Mesothelial cell of epicardium (in vitro differentiated cells): ENCODE measurements at regions not wholly inside any gene's neighbourhood (a gene's known extent, or its start where the extent isn't known, plus 50 kb on each side); places are given as distances from the start of the nearest gene placed in this dataset.
"Not testable (repeated sequence)": the region's sequence is repeated elsewhere in the genome, so short reads cannot be mapped to it uniquely, and the experiment has no call there.

Source experiments
- DNase-seq, 2 experiments: peaks; one replicate each; pipeline ENCODE4 v3.0.0; 2021; ENCODE audit warnings: low spot score in 2 of 2; ENCODE audit not compliant: unreplicated experiment in 2 of 2
- H3K27ac Mint-ChIP-seq: 2 replicates; pipeline ENCODE4 v1.8.0; 2021; ENCODE audit warnings: mixed read lengths
- H3K27me3 Mint-ChIP-seq: 2 replicates; pipeline ENCODE4 v1.8.0; 2021; ENCODE audit warnings: low read depth, mixed read lengths
- H3K36me3 Mint-ChIP-seq: 2 replicates; pipeline ENCODE4 v1.8.0; 2021; ENCODE audit warnings: mixed read lengths
- H3K4me1 Mint-ChIP-seq: 2 replicates; pipeline ENCODE4 v1.8.0; 2021; ENCODE audit warnings: mixed read lengths
- H3K4me3 Mint-ChIP-seq: 2 replicates; pipeline ENCODE4 v1.8.0; 2021; ENCODE audit warnings: mild to moderate bottlenecking, moderate library complexity, mixed read lengths
- H3K9me3 Mint-ChIP-seq: 2 replicates; pipeline ENCODE4 v1.8.0; 2021; ENCODE audit warnings: mixed read lengths
- CTCF ChIP-seq: fragments of 200-600 bp; sonication (generic); IDR thresholded peaks from one replicate; pipeline ENCODE4 v1.5.0; 2021; ENCODE audit warnings: antibody characterized with exemption; ENCODE audit not compliant: unreplicated experiment

- Mint-ChIP-seq H3K36me3 (no peaks in the 10 kb centered on the region), H3K27me3 (peaks cover 52% of the 10 kb centered on the region), H3K4me1 (no peaks in the 10 kb centered on the region), H3K4me3 (no peak overlapping the region), H3K9me3 (no peaks in the 10 kb centered on the region), H3K27ac (no peak overlapping the region)
- DNase-seq = no peak
- no peak for TF ChIP-seq CTCF
These were observed 80.9 kb upstream of the TOPAZ1 start for GRCh38 chr3:44160818-44161217.

GRCh38 chr3:44171891-44172290, 69.8 kb upstream of the TOPAZ1 start:
- H3K36me3 Mint-ChIP-seq = no peaks in the 10 kb centered on the region
- H3K4me1 Mint-ChIP-seq = no peaks in the 10 kb centered on the region
- H3K4me3 Mint-ChIP-seq = no peak overlapping the region
- H3K27ac Mint-ChIP-seq = no peak overlapping the region
- no peak for DNase-seq
- TF ChIP-seq CTCF = no peak
- peaks cover 13% of the 10 kb centered on the region for H3K9me3 Mint-ChIP-seq
- H3K27me3 Mint-ChIP-seq = peaks cover 62% of the 10 kb centered on the region

GRCh38 chr3:44172701-44173100, 69.0 kb upstream of the TOPAZ1 start:
- not testable (repeated sequence) for H3K36me3 Mint-ChIP-seq, H3K27ac Mint-ChIP-seq, H3K4me3 Mint-ChIP-seq, H3K4me1 Mint-ChIP-seq, DNase-seq
- Mint-ChIP-seq H3K9me3 (peaks cover 13% of the 10 kb centered on the region), H3K27me3 (peaks cover 63% of the 10 kb centered on the region)

GRCh38 chr3:44173263-44173662, 68.4 kb upstream of the TOPAZ1 start:
- DNase-seq = no peak
- peaks cover 63% of the 10 kb centered on the region for H3K27me3 Mint-ChIP-seq
- H3K27ac Mint-ChIP-seq = no peak overlapping the region
- H3K36me3 Mint-ChIP-seq = no peaks in the 10 kb centered on the region
- no peak overlapping the region for H3K4me3 Mint-ChIP-seq
- H3K9me3 Mint-ChIP-seq = peaks cover 13% of the 10 kb centered on the region
- TF ChIP-seq CTCF = no peak
- no peaks in the 10 kb centered on the region for H3K4me1 Mint-ChIP-seq

GRCh38 chr3:44175070-44175469, 66.6 kb upstream of the TOPAZ1 start:
- no peak for DNase-seq
- TF ChIP-seq CTCF = no peak
- Mint-ChIP-seq H3K4me1 (no peaks in the 10 kb centered on the region), H3K9me3 (peaks cover 13% of the 10 kb centered on the region), H3K27me3 (peaks cover 52% of the 10 kb centered on the region), H3K36me3 (no peaks in the 10 kb centered on the region), H3K27ac (no peak overlapping the region), H3K4me3 (no peak overlapping the region)

- H3K4me3 Mint-ChIP-seq = no peak overlapping the region
- no peaks in the 10 kb centered on the region for H3K36me3 Mint-ChIP-seq
- H3K27ac Mint-ChIP-seq = no peak overlapping the region
- DNase-seq = no peak
- H3K9me3 Mint-ChIP-seq = no peaks in the 10 kb centered on the region
- H3K27me3 Mint-ChIP-seq = peaks cover 42% of the 10 kb centered on the region
- no peaks in the 10 kb centered on the region for H3K4me1 Mint-ChIP-seq
- TF ChIP-seq CTCF = no peak
These were observed 62.4 kb upstream of the TOPAZ1 start for GRCh38 chr3:44179246-44179645.
